ENCODE measurements at regions not wholly inside any gene's neighbourhood (a gene's known extent, or its start where the extent isn't known, plus 50 kb on each side); places are given as distances from the start of the nearest gene placed in this dataset.

DNA sequence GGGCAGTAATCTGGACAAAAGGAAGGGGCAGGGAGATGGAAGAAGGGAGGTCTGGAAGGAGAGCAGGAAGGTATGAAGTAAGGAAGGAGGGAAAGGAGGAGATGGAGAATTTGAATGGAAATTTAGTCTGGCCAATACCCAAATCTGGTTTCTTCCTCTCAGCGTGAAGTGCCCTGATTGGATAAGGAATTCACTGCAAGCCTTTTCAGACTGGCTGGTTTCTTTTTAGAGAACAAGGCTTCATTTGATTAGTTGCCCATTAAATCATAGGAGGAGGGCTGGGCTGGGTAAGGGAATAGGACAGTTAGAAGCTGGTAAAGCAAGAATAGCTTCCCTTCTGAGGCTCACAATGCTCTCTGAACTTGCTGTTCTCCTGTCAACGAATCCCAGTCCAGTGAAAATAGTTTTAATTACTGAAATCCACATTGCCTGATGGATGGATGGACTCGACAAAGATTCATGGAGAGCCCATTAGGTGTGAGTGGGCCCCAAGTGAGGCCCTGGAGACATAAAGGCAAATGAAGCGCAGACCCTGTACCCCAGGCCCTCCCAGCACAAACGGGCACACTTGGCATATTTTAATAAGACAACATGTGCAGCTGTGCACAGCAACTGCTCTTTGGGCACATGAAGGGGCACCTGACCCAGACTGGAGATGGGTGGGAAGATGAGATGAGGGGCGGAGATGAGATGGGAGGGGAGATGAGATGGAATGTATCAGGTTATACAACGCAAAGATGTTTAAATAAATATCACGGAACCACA is 347.1 kb upstream of the GATB start:
- CTCF ChIA-PET, result interaction anchor here (1.2 kb wide), 1 partner anchor 13 kb away, joined by 3 read pairs; no protein-coding TSS in a partner anchor

DNA sequence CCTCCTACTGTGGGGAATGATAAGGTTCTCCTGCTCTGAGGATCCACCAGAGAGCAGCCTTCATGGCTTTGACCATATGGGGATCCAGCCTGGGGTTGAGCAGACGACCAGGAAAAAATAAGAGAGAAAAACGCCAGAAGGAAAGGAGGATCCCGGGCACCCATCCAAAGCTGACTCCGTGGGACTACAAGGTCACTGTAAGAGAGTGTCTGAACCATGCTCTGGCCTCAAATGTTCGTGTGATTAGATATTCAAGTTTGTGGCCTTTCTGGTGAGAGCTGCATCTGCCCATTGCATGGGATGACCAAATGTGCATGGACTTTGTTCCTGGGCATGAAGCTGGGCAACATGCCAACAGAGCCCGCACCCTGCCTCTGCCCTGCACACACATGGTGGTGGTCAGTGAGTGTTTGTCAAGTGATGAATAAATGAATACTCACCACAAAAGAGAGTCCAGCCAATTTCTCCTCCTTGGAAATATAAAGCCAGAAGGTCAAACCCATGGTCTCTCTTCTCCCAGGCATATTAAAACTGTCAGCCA is 346.0 kb upstream of the GATB start:
- DNase-seq (ENCODE audit: low read depth, low spot score), result no peak
- H3K4me3 ChIP-seq (ENCODE audit: low read depth, low read length), result no peak overlapping the region
- POLR2A ChIA-PET, result no interaction called here
- TF ChIP-seq, protein P1, sequence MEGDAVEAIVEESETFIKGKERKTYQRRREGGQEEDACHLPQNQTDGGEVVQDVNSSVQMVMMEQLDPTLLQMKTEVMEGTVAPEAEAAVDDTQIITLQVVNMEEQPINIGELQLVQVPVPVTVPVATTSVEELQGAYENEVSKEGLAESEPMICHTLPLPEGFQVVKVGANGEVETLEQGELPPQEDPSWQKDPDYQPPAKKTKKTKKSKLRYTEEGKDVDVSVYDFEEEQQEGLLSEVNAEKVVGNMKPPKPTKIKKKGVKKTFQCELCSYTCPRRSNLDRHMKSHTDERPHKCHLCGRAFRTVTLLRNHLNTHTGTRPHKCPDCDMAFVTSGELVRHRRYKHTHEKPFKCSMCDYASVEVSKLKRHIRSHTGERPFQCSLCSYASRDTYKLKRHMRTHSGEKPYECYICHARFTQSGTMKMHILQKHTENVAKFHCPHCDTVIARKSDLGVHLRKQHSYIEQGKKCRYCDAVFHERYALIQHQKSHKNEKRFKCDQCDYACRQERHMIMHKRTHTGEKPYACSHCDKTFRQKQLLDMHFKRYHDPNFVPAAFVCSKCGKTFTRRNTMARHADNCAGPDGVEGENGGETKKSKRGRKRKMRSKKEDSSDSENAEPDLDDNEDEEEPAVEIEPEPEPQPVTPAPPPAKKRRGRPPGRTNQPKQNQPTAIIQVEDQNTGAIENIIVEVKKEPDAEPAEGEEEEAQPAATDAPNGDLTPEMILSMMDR (IDR thresholded peaks at IDR 0.05; ENCODE audit: insufficient read depth, low read length, missing control alignments), result no peak
- CTCF ChIA-PET, result interaction anchor here (1.2 kb wide), 1 partner anchor 14 kb away, joined by 3 read pairs; no protein-coding TSS in a partner anchor

More for the DNA sequence above, 347.1 kb upstream of the GATB start:
- POLR2A ChIA-PET, result no interaction called here
- TF ChIP-seq, protein P1 (IDR thresholded peaks at IDR 0.05; ENCODE audit: insufficient read depth, low read length, missing control alignments), result no peak
- DNase-seq (ENCODE audit: low read depth, low spot score), result no peak
- no peak overlapping the region for H3K4me3 ChIP-seq (ENCODE audit: low read depth, low read length)

DNA sequence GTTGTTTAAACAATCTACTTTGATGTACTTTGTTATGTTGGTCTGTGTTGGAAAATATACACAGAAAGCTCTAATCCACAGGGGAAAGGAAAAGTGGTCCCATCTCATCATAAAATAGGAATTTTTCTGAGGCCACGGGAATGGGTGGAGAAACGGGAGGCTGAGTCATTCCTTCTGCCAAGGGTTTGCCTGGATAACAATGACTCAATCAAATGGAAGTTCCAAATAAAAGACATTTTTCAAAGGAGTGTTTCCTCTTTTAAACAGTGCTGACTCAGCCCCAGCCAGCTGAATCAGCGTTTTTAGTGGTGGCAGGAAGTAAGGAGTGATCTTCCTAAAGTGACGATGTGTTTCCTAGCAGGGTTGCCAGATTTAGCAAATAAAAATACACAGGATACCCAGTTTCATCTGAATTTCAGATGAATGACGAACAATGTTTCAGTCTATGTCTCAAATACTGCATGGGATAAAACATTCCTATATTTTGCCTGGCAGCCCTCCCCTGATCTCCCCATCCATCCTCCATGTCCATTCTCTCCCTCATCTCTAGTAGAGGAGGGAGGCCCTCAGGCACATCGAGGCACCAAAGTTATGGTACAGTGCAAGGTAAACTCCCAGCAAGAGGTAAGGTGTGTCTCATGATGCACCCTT is 345.4 kb upstream of the GATB start:
- DNase-seq (ENCODE audit: low read depth, low spot score), result peak; percentile 78
- H3K4me3 ChIP-seq (ENCODE audit: low read depth, low read length), result no peak overlapping the region
- ChIA-PET POLR2A (no interaction called here), CTCF (no interaction called here)
- TF ChIP-seq, protein P1 (IDR thresholded peaks at IDR 0.05; ENCODE audit: insufficient read depth, low read length, missing control alignments), result no peak

DNA sequence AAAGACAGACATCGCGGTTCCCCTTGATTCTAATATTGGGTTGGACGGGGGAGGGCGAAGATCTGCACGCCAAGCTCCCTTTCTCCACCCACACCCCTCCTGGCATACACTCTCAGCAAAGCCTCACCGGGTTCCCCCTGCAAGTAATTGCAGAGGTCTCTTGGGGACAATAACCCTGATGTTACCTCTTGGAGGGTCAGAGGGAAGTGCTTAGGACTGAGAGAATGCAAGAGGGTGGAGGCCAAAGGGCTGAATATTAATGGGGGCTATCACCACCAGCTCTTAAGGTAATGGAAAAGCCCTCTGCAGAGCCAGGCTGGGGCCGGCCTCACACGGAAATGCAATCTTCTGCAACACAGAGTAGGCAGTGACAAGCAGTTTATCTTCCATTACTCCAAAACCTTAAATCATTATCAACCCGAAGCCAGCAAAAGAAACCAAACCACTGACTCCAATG is 344.1 kb upstream of the GATB start:
- POLR2A ChIA-PET, result no interaction called here
- CTCF ChIA-PET, result no interaction called here
- DNase-seq (ENCODE audit: low read depth, low spot score), result no peak
- TF ChIP-seq, protein P1 (IDR thresholded peaks at IDR 0.05; ENCODE audit: insufficient read depth, low read length, missing control alignments), result no peak
- H3K4me3 ChIP-seq (ENCODE audit: low read depth, low read length), result no peak overlapping the region

DNA sequence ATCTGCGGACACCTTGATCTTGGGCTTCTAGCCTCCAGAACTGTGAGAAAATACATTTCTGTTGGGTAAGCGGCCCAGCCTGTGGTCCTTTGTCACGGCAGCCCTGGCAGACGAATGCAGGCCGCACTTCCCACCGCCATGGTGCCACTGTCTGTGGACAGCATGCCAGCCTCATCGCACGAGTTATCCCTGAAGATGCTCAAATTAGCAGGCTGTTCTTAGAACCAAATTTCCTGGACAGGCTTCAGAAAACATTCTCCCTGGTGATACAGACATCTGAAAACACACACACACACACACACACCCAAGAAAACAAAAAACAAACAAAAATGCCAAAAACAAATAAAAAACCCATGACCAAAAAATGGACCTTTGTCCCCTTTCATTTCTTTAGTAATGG is 343.5 kb upstream of the GATB start:
- ChIA-PET CTCF (no interaction called here), POLR2A (no interaction called here)
- no peak overlapping the region for H3K4me3 ChIP-seq (ENCODE audit: low read depth, low read length)
- TF ChIP-seq, protein P1 (IDR thresholded peaks at IDR 0.05; ENCODE audit: insufficient read depth, low read length, missing control alignments), result no peak
- no peak for DNase-seq (ENCODE audit: low read depth, low spot score)
